SK-N-MC (cell line): ENCODE measurements at regions not wholly inside any gene's neighbourhood (a gene's known extent, or its start where the extent isn't known, plus 50 kb on each side); places are given as distances from the start of the nearest gene placed in this dataset.

Experiments
- FOXP2 ChIP-seq: optimal IDR thresholded peaks from 2 replicates; pipeline ENCODE3; 2011; ENCODE audit warnings: mild to moderate bottlenecking, moderate library complexity; ENCODE audit not compliant: insufficient read depth; ENCODE audit errors: extremely low read length, control extremely low read depth
- POLR2AphosphoS5 ChIP-seq: IDR thresholded peaks from 2 replicates; pipeline ENCODE4 v1.6.1; 2012; ENCODE audit warnings: mild to moderate bottlenecking, low read depth, low read length, borderline replicate concordance

DNA sequence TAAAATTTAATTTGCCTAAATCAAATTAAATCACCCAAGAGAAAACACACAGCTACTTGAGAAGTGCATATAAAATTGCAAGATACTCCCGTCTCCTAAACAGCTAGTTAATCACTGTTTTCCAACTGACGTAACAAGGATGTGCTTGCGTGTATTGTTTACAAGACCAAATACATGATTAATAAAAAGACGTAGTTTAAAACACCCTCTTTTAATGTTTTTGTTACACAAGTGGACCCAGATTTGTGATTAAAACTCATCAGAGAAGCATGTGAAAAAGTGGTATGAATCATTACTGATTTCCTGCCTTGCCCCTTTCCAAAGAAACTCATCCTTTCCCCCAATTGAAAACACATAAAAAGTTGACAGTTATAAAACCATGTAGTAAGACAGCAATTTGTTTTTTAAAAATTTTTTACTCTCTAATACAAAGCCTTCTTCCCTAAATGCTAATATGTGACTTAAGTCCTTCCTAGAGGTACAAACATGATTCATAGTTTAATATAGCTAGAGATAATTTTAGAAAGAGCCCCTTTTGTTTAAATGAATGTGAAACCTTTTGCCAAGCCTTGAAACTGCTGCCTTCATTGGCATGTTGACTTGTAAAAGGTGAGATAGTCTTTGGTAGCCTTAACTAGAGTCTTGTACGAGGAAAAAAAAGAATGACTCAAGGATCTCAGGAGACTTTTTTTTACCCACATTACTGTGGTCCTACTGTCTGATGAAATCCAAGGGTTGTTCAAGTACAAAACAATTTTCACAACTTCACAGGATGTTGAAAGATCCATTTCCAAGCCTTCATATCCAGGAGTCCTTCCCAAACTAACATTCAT, 61.4 kb upstream of the FST start:
- no peak for TF ChIP-seq POLR2AphosphoS5
- no peak for TF ChIP-seq FOXP2
